ENCODE measurements at regions not wholly inside any gene's neighbourhood (a gene's known extent, or its start where the extent isn't known, plus 50 kb on each side); places are given as distances from the start of the nearest gene placed in this dataset.

GRCh38 chr15:72919936-72920465 is 132.3 kb upstream of the NEO1 start:
- no peak for DNase-seq (ENCODE audit: low read depth)

- no peak for DNase-seq (ENCODE audit: low read depth)
These were observed 133.3 kb upstream of the ADPGK start for GRCh38 chr15:72916897-72917296.

- no peak for DNase-seq (ENCODE audit: low read depth)
These were observed 132.8 kb upstream of the ADPGK start for GRCh38 chr15:72916378-72916777.

GRCh38 chr15:72915843-72916242 is 132.3 kb upstream of the ADPGK start:
- no peak for DNase-seq (ENCODE audit: low read depth)

GRCh38 chr15:72912996-72913395 is 129.4 kb upstream of the ADPGK start:
- DNase-seq (ENCODE audit: low read depth) = no peak

- no peak for DNase-seq (ENCODE audit: low read depth)
These were observed 128.6 kb upstream of the ADPGK start for GRCh38 chr15:72912121-72912520.

GRCh38 chr15:72911626-72912025 is 128.1 kb upstream of the ADPGK start:
- DNase-seq (ENCODE audit: low read depth) = no peak

GRCh38 chr15:72908713-72909112 is 125.2 kb upstream of the ADPGK start:
- DNase-seq (ENCODE audit: low read depth) = no peak

- DNase-seq (ENCODE audit: low read depth) = no peak
These were observed 124.2 kb upstream of the ADPGK start for GRCh38 chr15:72907733-72908132.

- no peak for DNase-seq (ENCODE audit: low read depth)
These were observed 119.3 kb upstream of the ADPGK start for GRCh38 chr15:72902919-72903260.

GRCh38 chr15:72902245-72902918 is 118.8 kb upstream of the ADPGK start:
- DNase-seq (ENCODE audit: low read depth) = peak; percentile 67

GRCh38 chr15:72892986-72893385 is 109.4 kb upstream of the ADPGK start:
- DNase-seq (ENCODE audit: low read depth) = no peak

- no peak for DNase-seq (ENCODE audit: low read depth)
These were observed 106.5 kb upstream of the ADPGK start for GRCh38 chr15:72890043-72890442.

- DNase-seq (ENCODE audit: low read depth) = no peak
These were observed 106.0 kb upstream of the ADPGK start for GRCh38 chr15:72889545-72889944.

- no peak for DNase-seq (ENCODE audit: low read depth)
These were observed 105.3 kb upstream of the ADPGK start for GRCh38 chr15:72888811-72889210.

- no peak for DNase-seq (ENCODE audit: low read depth)
These were observed 104.7 kb upstream of the ADPGK start for GRCh38 chr15:72888211-72888610.

GRCh38 chr15:72887376-72887775 is 103.8 kb upstream of the ADPGK start:
- no peak for DNase-seq (ENCODE audit: low read depth)

- no peak for DNase-seq (ENCODE audit: low read depth)
These were observed 100.8 kb upstream of the ADPGK start for GRCh38 chr15:72884311-72884710.

GRCh38 chr15:72873379-72874233 is 90.0 kb upstream of the ADPGK start:
- DNase-seq (ENCODE audit: low read depth) = no peak

- DNase-seq (ENCODE audit: low read depth) = no peak
These were observed 88.7 kb upstream of the ADPGK start for GRCh38 chr15:72872066-72872845.

GRCh38 chr15:72866866-72867616 is 83.5 kb upstream of the ADPGK start:
- no peak for DNase-seq (ENCODE audit: low read depth)

GRCh38 chr15:72866182-72866581 is 82.6 kb upstream of the ADPGK start:
- DNase-seq (ENCODE audit: low read depth) = no peak

Data from GM04504 (cell line).